Large intestine (tissue), 3 donors: ENCODE measurements at regions not wholly inside any gene's neighbourhood (a gene's known extent, or its start where the extent isn't known, plus 50 kb on each side); places are given as distances from the start of the nearest gene placed in this dataset.
"Not testable (repeated sequence)": the region's sequence is repeated elsewhere in the genome, so short reads cannot be mapped to it uniquely, and the experiment has no call there.

Source experiments
- DNase-seq, 2 donors: peaks; one replicate each; pipeline versions ENCODE4 v3.0.0 to v3.0.0-alpha.2; 2013
- H3K27ac ChIP-seq: one replicate; pipeline ENCODE4 v1.5.1; 2013; ENCODE audit warnings: low read length
- H3K27me3 ChIP-seq: 2 replicates; pipeline ENCODE4 v1.6.1; 2013; ENCODE audit warnings: low read length; ENCODE audit not compliant: control insufficient read depth, insufficient read depth
- H3K36me3 ChIP-seq: 2 replicates; pipeline ENCODE4 v1.6.1; 2013; ENCODE audit warnings: low read length; ENCODE audit not compliant: control insufficient read depth, insufficient read depth
- H3K4me1 ChIP-seq: one replicate; pipeline ENCODE4 v1.6.1; 2013; ENCODE audit warnings: low read length; ENCODE audit not compliant: control insufficient read depth, insufficient read depth
- H3K4me3 ChIP-seq: one replicate; pipeline ENCODE4 v1.5.1; 2013; ENCODE audit warnings: low read length
- H3K9me3 ChIP-seq: one replicate; pipeline ENCODE4 v1.6.1; 2013; ENCODE audit warnings: mild to moderate bottlenecking, low read depth, low read length, moderate library complexity; ENCODE audit not compliant: control insufficient read depth
- WGBS: methylation state at CpG from one replicate; pipeline ENCODE4 v1.1.5; 2013; ENCODE audit warnings: low lambda C conversion rate; ENCODE audit not compliant: insufficient coverage; 5-methylcytosine and 5-hydroxymethylcytosine counted together

DNA sequence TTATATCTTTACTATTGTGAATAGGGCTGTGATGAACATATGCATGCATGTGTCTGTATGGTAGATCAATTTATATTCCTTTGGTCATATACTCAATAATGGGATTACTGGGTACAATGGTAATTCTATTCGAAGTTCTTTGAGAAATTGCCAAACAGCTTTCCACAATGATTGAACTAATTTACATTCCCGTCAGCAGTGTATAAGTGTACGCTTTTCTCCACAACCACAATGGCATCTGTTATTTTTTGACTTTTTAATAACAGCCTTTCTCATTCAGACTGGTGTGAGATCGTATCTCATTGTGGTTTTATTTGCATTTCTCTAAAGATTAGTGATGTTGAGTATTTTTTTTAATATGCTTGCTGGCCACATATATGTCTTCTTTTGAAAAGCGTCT, 439.4 kb upstream of the KLHL4 start:
- no peaks in the 10 kb centered on the region for H3K4me1 ChIP-seq
- no peak for DNase-seq
- no peak overlapping the region for H3K27ac ChIP-seq
- no CpG with 5 or more reads among the region's 5 CpGs for WGBS
- H3K36me3 ChIP-seq: no peaks in the 10 kb centered on the region
- H3K27me3 ChIP-seq: no peaks in the 10 kb centered on the region
- H3K9me3 ChIP-seq: no peaks in the 10 kb centered on the region
- H3K4me3 ChIP-seq: no peak overlapping the region

GRCh38 chrX:87098477-87098876, 419.1 kb upstream of the KLHL4 start:
- Histone ChIP-seq H3K9me3 (no peaks in the 10 kb centered on the region), H3K27ac (no peak overlapping the region), H3K27me3 (no peaks in the 10 kb centered on the region), H3K36me3 (no peaks in the 10 kb centered on the region), H3K4me1 (no peaks in the 10 kb centered on the region), H3K4me3 (no peak overlapping the region)
- DNase-seq: no peak
- WGBS: no CpG with 5 or more reads among the region's 3 CpGs

- Histone ChIP-seq H3K4me1 (no peaks in the 10 kb centered on the region), H3K4me3 (no peak overlapping the region), H3K36me3 (no peaks in the 10 kb centered on the region), H3K27ac (no peak overlapping the region), H3K9me3 (no peaks in the 10 kb centered on the region), H3K27me3 (no peaks in the 10 kb centered on the region)
- WGBS: no CpG with 5 or more reads among the region's 1 CpG
- no peak for DNase-seq
Measured at GRCh38 chrX:87105131-87105530, 412.5 kb upstream of the KLHL4 start.

- no peak for DNase-seq
- Histone ChIP-seq H3K27me3 (no peaks in the 10 kb centered on the region), H3K36me3 (no peaks in the 10 kb centered on the region), H3K4me1 (no peaks in the 10 kb centered on the region), H3K27ac (no peak overlapping the region), H3K4me3 (no peak overlapping the region), H3K9me3 (no peaks in the 10 kb centered on the region)
- no CpG with 5 or more reads among the region's 2 CpGs for WGBS
Measured at GRCh38 chrX:87110142-87110541, 407.5 kb upstream of the KLHL4 start.

DNA sequence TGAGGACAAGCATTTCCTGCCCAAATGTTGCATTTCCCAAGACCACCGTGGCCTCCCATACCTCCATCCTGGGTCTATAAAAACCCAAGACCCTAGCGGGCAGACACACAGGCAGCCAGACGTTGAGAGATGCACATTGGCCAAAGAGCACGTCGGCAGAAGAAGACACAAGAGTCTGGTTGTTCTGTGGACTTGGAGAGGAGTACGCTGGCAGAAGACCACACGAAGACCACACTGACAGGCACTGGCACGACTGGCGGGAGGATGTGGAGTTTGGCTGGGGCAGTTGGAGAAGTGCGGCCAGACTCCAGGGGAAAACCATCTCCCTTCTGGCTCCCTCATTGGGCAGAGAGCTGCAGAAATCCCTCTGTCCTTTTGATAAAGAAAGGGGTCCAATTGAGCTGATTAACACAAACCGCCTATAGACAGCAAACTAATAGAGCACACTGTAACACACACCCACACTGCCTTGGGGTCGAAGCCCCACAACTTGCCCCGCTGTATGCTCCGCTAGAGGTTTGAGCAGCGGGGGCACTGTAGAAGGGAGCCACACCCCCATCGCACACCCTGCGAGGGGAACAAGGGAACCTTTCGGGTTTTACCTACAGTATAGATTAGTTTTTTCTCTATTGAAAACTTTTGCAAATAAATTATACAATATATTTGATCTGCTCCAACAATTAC, 376.7 kb upstream of the KLHL4 start:
- Histone ChIP-seq H3K4me1 (no peaks in the 10 kb centered on the region), H3K9me3 (no peaks in the 10 kb centered on the region), H3K4me3 (no peak overlapping the region), H3K36me3 (no peaks in the 10 kb centered on the region), H3K27ac (no peak overlapping the region), H3K27me3 (no peaks in the 10 kb centered on the region)
- WGBS: no CpG with 5 or more reads among the region's 18 CpGs
- peak in 1 of 2 donors; percentile 1 for DNase-seq

DNA sequence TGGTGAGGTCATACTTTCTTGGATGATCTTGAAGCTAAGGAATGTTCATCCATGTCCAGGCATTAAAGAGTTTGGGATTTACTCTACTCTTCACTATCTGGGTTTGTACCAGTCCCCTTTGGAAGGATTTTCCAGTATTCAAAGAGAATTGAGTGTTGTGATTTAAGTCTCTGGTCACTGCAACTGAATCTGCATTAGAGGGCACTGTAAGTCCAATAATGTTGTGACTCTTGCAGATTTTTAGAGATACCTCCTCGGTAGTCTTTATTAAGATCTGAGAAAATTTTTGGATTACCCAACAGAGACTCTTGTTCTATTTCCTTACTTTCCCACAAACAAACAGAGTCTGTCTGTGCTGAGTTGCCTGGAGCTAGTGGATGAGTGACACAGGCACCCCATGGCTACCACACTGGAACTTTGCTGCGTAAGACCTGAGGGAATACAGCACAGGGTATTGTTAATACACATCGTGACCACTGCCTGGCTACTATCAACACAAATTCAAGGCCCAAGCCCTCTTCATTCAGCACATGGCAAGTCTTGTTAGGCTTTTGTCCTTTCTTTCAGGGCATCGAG, 357.1 kb upstream of the KLHL4 start:
- Histone ChIP-seq H3K36me3 (no peaks in the 10 kb centered on the region), H3K9me3 (no peaks in the 10 kb centered on the region), H3K27ac (no peak overlapping the region), H3K4me1 (no peaks in the 10 kb centered on the region), H3K27me3 (no peaks in the 10 kb centered on the region), H3K4me3 (no peak overlapping the region)
- DNase-seq: no peak
- no CpG with 5 or more reads among the region's 4 CpGs for WGBS

GRCh38 chrX:87167841-87168240, 349.8 kb upstream of the KLHL4 start:
- Histone ChIP-seq H3K4me1 (no peaks in the 10 kb centered on the region), H3K9me3 (no peaks in the 10 kb centered on the region), H3K4me3 (no peak overlapping the region), H3K27me3 (no peaks in the 10 kb centered on the region), H3K36me3 (no peaks in the 10 kb centered on the region), H3K27ac (no peak overlapping the region)
- DNase-seq: no peak

DNA sequence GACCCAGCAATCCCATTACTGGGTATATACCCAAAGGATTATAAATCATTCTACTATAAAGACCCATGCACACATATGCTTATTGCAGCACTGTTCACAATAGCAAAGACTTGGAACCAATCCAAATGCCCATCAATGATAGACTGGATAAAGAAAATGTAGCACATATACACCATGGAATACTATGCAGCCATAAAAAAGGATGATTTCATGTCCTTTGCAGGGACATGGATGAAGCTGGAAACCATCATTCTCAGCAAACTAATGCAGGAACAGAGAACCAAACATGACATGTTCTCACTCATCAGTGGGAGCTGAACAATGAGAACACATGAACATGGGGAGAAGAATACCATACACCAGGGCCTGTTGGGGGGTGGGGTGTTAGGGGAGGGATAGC, 339.6 kb upstream of the KLHL4 start:
- H3K4me3 ChIP-seq, DNase-seq, H3K9me3 ChIP-seq, H3K27ac ChIP-seq, H3K4me1 ChIP-seq, H3K36me3 ChIP-seq, H3K27me3 ChIP-seq: not testable (repeated sequence)
